HepG2 (cell line): ENCODE measurements at regions not wholly inside any gene's neighbourhood (a gene's known extent, or its start where the extent isn't known, plus 50 kb on each side); places are given as distances from the start of the nearest gene placed in this dataset.

Experiments used
- FIP1L1 ChIP-seq: fragments of 200-400 bp; formaldehyde crosslinking; IDR thresholded peaks from 2 replicates; pipeline ENCODE4 v1.6.1; 2018; ENCODE audit warnings: low read depth, mild to moderate bottlenecking, low read length, moderate library complexity, borderline replicate concordance; ENCODE audit not compliant: insufficient read depth
- MTA3 ChIP-seq: sonication (generic); formaldehyde crosslinking; IDR thresholded peaks from 2 replicates; pipeline ENCODE4 v1.4.0; 2020; ENCODE audit warnings: missing genetic modification reagents
- MXI1 ChIP-seq: IDR thresholded peaks from 3 replicates; pipeline ENCODE4 v1.6.1; 2012; ENCODE audit warnings: low read depth, low read length, inconsistent platforms, borderline replicate concordance
- POGZ ChIP-seq: sonication (generic); formaldehyde crosslinking; IDR thresholded peaks from 2 replicates; pipeline ENCODE4 v1.4.0; 2020; ENCODE audit warnings: mild to moderate bottlenecking, missing genetic modification reagents
- ZNF615 ChIP-seq: sonication (generic); formaldehyde crosslinking; IDR thresholded peaks from 2 replicates; pipeline ENCODE4 v1.5.0; 2020; ENCODE audit warnings: mild to moderate bottlenecking, missing genetic modification reagents, borderline replicate concordance
- TF ChIP-seq, protein P1 (sequence below): sonication (generic); formaldehyde crosslinking; IDR thresholded peaks from 2 replicates; pipeline ENCODE4 v1.4.0; 2020; ENCODE audit warnings: missing genetic modification reagents, borderline replicate concordance
- TF ChIP-seq, protein P2 (sequence below): sonication (generic); formaldehyde crosslinking; IDR thresholded peaks from 2 replicates; pipeline ENCODE4 v1.5.1; 2020; ENCODE audit warnings: missing genetic modification reagents, mild to moderate bottlenecking, borderline replicate concordance
- TF ChIP-seq, protein P3 (sequence below): sonication (generic); formaldehyde crosslinking; IDR thresholded peaks from 2 replicates; pipeline ENCODE4 v1.5.1; 2020; ENCODE audit warnings: missing genetic modification reagents, mild to moderate bottlenecking, borderline replicate concordance

DNA sequence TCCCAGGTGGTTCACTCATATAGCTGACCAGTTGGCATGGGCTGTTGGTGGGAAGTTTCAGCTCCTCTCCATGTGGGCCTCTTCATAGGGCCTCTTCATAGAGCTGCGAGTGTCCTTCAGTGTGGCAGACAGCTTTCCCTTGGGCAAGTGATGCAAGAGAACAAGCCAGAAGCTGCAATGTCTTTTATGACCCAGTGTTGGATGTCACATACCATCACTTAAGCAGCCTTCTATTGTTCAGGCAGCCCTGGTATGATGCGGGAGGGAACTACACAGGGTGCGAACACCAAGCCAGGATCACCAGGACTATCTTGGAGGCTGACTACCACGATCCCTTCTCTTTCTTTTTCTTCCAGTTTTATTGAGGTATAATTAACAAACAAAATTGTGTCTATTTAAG, 126.5 kb upstream of the ITGA6 start (continued):
- TF ChIP-seq, protein P1, sequence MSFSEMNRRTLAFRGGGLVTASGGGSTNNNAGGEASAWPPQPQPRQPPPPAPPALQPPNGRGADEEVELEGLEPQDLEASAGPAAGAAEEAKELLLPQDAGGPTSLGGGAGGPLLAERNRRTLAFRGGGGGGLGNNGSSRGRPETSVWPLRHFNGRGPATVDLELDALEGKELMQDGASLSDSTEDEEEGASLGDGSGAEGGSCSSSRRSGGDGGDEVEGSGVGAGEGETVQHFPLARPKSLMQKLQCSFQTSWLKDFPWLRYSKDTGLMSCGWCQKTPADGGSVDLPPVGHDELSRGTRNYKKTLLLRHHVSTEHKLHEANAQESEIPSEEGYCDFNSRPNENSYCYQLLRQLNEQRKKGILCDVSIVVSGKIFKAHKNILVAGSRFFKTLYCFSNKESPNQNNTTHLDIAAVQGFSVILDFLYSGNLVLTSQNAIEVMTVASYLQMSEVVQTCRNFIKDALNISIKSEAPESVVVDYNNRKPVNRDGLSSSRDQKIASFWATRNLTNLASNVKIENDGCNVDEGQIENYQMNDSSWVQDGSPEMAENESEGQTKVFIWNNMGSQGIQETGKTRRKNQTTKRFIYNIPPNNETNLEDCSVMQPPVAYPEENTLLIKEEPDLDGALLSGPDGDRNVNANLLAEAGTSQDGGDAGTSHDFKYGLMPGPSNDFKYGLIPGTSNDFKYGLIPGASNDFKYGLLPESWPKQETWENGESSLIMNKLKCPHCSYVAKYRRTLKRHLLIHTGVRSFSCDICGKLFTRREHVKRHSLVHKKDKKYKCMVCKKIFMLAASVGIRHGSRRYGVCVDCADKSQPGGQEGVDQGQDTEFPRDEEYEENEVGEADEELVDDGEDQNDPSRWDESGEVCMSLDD (CRISPR knock-in tag) = no peak
- TF ChIP-seq, protein P2, sequence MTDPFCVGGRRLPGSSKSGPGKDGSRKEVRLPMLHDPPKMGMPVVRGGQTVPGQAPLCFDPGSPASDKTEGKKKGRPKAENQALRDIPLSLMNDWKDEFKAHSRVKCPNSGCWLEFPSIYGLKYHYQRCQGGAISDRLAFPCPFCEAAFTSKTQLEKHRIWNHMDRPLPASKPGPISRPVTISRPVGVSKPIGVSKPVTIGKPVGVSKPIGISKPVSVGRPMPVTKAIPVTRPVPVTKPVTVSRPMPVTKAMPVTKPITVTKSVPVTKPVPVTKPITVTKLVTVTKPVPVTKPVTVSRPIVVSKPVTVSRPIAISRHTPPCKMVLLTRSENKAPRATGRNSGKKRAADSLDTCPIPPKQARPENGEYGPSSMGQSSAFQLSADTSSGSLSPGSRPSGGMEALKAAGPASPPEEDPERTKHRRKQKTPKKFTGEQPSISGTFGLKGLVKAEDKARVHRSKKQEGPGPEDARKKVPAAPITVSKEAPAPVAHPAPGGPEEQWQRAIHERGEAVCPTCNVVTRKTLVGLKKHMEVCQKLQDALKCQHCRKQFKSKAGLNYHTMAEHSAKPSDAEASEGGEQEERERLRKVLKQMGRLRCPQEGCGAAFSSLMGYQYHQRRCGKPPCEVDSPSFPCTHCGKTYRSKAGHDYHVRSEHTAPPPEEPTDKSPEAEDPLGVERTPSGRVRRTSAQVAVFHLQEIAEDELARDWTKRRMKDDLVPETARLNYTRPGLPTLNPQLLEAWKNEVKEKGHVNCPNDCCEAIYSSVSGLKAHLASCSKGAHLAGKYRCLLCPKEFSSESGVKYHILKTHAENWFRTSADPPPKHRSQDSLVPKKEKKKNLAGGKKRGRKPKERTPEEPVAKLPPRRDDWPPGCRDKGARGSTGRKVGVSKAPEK (CRISPR knock-in tag) = no peak
- TF ChIP-seq MTA3 (CRISPR knock-in tag) = no peak
- TF ChIP-seq MXI1 = no peak
- TF ChIP-seq ZNF615 (CRISPR knock-in tag) = no peak
- TF ChIP-seq, protein P3, sequence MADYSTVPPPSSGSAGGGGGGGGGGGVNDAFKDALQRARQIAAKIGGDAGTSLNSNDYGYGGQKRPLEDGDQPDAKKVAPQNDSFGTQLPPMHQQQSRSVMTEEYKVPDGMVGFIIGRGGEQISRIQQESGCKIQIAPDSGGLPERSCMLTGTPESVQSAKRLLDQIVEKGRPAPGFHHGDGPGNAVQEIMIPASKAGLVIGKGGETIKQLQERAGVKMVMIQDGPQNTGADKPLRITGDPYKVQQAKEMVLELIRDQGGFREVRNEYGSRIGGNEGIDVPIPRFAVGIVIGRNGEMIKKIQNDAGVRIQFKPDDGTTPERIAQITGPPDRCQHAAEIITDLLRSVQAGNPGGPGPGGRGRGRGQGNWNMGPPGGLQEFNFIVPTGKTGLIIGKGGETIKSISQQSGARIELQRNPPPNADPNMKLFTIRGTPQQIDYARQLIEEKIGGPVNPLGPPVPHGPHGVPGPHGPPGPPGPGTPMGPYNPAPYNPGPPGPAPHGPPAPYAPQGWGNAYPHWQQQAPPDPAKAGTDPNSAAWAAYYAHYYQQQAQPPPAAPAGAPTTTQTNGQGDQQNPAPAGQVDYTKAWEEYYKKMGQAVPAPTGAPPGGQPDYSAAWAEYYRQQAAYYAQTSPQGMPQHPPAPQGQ (CRISPR knock-in tag) = no peak
- no peak for TF ChIP-seq POGZ (CRISPR knock-in tag)
- TF ChIP-seq FIP1L1 = no peak
